ENCODE measurements at regions not wholly inside any gene's neighbourhood (a gene's known extent, or its start where the extent isn't known, plus 50 kb on each side); places are given as distances from the start of the nearest gene placed in this dataset.

DNA sequence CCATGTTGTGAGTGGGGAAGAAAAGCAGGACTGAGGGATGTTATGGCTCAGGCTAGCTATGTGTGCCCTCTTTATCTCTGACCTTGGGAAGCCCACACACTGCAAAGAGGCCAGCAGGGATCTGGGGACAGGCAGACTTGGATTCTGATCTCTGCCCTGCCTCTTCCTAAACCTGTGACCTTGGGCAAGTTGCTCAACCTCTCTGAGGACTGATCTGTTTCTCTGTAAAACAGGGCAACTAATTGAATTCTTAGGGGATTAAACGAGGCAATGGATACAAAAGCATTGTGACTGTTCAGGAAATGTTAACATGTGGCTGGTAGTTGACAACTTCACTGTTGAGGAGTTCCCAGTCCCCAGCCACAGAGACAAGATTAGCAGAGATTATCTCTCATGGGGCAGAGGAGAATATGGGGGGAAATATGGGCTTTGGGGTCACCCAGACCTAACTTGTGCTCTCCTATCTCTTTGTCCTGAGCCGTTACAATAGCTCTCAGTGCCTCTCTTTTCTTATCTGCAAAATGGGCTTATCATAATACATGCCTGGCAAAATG, 184.7 kb upstream of the GLI2 start (continued):
- TF ChIP-seq, protein P1, sequence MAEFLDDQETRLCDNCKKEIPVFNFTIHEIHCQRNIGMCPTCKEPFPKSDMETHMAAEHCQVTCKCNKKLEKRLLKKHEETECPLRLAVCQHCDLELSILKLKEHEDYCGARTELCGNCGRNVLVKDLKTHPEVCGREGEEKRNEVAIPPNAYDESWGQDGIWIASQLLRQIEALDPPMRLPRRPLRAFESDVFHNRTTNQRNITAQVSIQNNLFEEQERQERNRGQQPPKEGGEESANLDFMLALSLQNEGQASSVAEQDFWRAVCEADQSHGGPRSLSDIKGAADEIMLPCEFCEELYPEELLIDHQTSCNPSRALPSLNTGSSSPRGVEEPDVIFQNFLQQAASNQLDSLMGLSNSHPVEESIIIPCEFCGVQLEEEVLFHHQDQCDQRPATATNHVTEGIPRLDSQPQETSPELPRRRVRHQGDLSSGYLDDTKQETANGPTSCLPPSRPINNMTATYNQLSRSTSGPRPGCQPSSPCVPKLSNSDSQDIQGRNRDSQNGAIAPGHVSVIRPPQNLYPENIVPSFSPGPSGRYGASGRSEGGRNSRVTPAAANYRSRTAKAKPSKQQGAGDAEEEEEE (CRISPR knock-in tag; IDR thresholded peaks at IDR 0.05; ENCODE audit: borderline replicate concordance), result no peak
- 0 out of 2 replicates have a peak, but pooled peaks have one; percentile 32 for TF ChIP-seq RNF2 (conservative IDR thresholded peaks at IDR 0.05; ENCODE audit: low read depth)
- TF ChIP-seq TSC22D2 (CRISPR knock-in tag; IDR thresholded peaks at IDR 0.05; ENCODE audit: borderline replicate concordance), result no peak; the same call in 1 of the 2 replicates
- TF ChIP-seq, protein P2, sequence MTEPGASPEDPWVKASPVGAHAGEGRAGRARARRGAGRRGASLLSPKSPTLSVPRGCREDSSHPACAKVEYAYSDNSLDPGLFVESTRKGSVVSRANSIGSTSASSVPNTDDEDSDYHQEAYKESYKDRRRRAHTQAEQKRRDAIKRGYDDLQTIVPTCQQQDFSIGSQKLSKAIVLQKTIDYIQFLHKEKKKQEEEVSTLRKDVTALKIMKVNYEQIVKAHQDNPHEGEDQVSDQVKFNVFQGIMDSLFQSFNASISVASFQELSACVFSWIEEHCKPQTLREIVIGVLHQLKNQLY (CRISPR knock-in tag; IDR thresholded peaks at IDR 0.05), result peak; percentile 88
- no peak for TF ChIP-seq TEAD2 (CRISPR knock-in tag; IDR thresholded peaks at IDR 0.05)
- peak; percentile 95; the same call in 1 of the 2 replicates for TF ChIP-seq ZNF292 (CRISPR knock-in tag; IDR thresholded peaks at IDR 0.05; ENCODE audit: borderline replicate concordance, low read depth)
- TF ChIP-seq ZNF253 (CRISPR knock-in tag; IDR thresholded peaks at IDR 0.05; ENCODE audit: borderline replicate concordance), result no peak
- peak; percentile 84 for TF ChIP-seq HDAC1 (CRISPR knock-in tag; IDR thresholded peaks at IDR 0.05)
- peak; percentile 52; the same call in 1 of the 2 replicates for TF ChIP-seq KAT7 (CRISPR knock-in tag; IDR thresholded peaks at IDR 0.05; ENCODE audit: borderline replicate concordance)
- TF ChIP-seq CEBPG (CRISPR knock-in tag; IDR thresholded peaks at IDR 0.05), result peak; percentile 94
- peak; percentile 93 for TF ChIP-seq HOXA3 (CRISPR knock-in tag; IDR thresholded peaks at IDR 0.05)
- TF ChIP-seq ZNF296 (CRISPR knock-in tag; conservative IDR thresholded peaks at IDR 0.05), result no peak
- no peak for TF ChIP-seq TCF12 (IDR thresholded peaks at IDR 0.05)
- TF ChIP-seq TCF12 (CRISPR knock-in tag; IDR thresholded peaks at IDR 0.05), result peak; percentile 79; the same call in 1 of the 2 replicates
- peak; percentile 95 for TF ChIP-seq RXRB (CRISPR knock-in tag; IDR thresholded peaks at IDR 0.05; ENCODE audit: borderline replicate concordance)
- peak; percentile 97 for TF ChIP-seq ZBTB3 (CRISPR knock-in tag; IDR thresholded peaks at IDR 0.05; ENCODE audit: borderline replicate concordance, low read depth)
- peak; percentile 39; the same call in 1 of the 2 replicates for TF ChIP-seq ZNF7 (CRISPR knock-in tag; IDR thresholded peaks at IDR 0.05)
- no peak for TF ChIP-seq CEBPZ (IDR thresholded peaks at IDR 0.05; ENCODE audit: low read length)
- 0 out of 2 replicates have a peak, but pooled peaks have one; percentile 71 for TF ChIP-seq ZSCAN20 (CRISPR knock-in tag; IDR thresholded peaks at IDR 0.05; ENCODE audit: borderline replicate concordance)
- TF ChIP-seq ZNF30 (CRISPR knock-in tag; IDR thresholded peaks at IDR 0.05), result no peak
- TF ChIP-seq ZNF672 (CRISPR knock-in tag; IDR thresholded peaks at IDR 0.05), result no peak
- TF ChIP-seq ZC3H4 (CRISPR knock-in tag; IDR thresholded peaks at IDR 0.05; ENCODE audit: borderline replicate concordance), result no peak
- peak; percentile 64; the same call in 1 of the 2 replicates for TF ChIP-seq YEATS4 (CRISPR knock-in tag; IDR thresholded peaks at IDR 0.05; ENCODE audit: borderline replicate concordance)
- no peak for TF ChIP-seq U2AF2 (IDR thresholded peaks at IDR 0.05; ENCODE audit: low read depth, low read length)
- peak in 1 of 2 experiments; percentile 41; a peak in 1 of 4 replicates for TF ChIP-seq KLF16 (CRISPR knock-in tag; IDR thresholded peaks at IDR 0.05)
- no peak for TF ChIP-seq PHF8 (CRISPR knock-in tag; IDR thresholded peaks at IDR 0.05)
- TF ChIP-seq GABPB1 (CRISPR knock-in tag; IDR thresholded peaks at IDR 0.05), result peak; percentile 45; the same call in 1 of the 2 replicates
